Karpas-422 (cell line): ENCODE measurements at regions not wholly inside any gene's neighbourhood (a gene's known extent, or its start where the extent isn't known, plus 50 kb on each side); places are given as distances from the start of the nearest gene placed in this dataset.

Experiments used
- DNase-seq: peaks from one replicate; pipeline ENCODE4 v3.0.0-alpha.2; 2015
- H2AFZ ChIP-seq: fragments of 200-600 bp; sonication (generic); 2 replicates; pipeline ENCODE4 v1.6.1; 2014; ENCODE audit warnings: antibody characterized with exemption, low read length, mixed read lengths
- H3K27ac ChIP-seq: fragments of 200-600 bp; sonication (generic); 2 replicates; pipeline ENCODE4 v1.5.1; 2014; ENCODE audit warnings: mild to moderate bottlenecking, low read length, moderate library complexity
- H3K27me3 ChIP-seq: fragments of 200-600 bp; sonication (generic); 2 replicates; pipeline ENCODE4 v1.6.1; 2014; ENCODE audit warnings: low read length, mixed read lengths
- H3K36me3 ChIP-seq: fragments of 200-600 bp; sonication (generic); 2 replicates; pipeline ENCODE4 v1.6.1; 2014; ENCODE audit warnings: low read length, mixed read lengths; ENCODE audit not compliant: insufficient read depth
- H3K4me1 ChIP-seq: fragments of 200-600 bp; sonication (generic); 2 replicates; pipeline ENCODE4 v1.6.1; 2014; ENCODE audit warnings: mild to moderate bottlenecking, low read length, mixed read lengths
- H3K4me2 ChIP-seq: fragments of 200-600 bp; sonication (generic); 2 replicates; pipeline ENCODE4 v1.6.1; 2014; ENCODE audit warnings: low read length, low read depth, mild to moderate bottlenecking; ENCODE audit not compliant: poor library complexity, severe bottlenecking
- H3K4me3 ChIP-seq: fragments of 200-600 bp; sonication (generic); 2 replicates; pipeline ENCODE4 v1.5.1; 2014; ENCODE audit warnings: mild to moderate bottlenecking, antibody characterized with exemption, low read length, mixed read lengths
- H3K79me2 ChIP-seq: fragments of 200-600 bp; sonication (generic); 2 replicates; pipeline ENCODE4 v1.6.1; 2014; ENCODE audit warnings: mild to moderate bottlenecking, low read length, mixed read lengths
- H3K9ac ChIP-seq: fragments of 200-600 bp; sonication (generic); 2 replicates; pipeline ENCODE4 v1.6.0; 2014; ENCODE audit warnings: low read length
- H3K9me2 ChIP-seq: fragments of 200-600 bp; sonication (generic), shearing (Covaris generic); replicated peaks from 2 replicates; pipeline ENCODE4 v1.6.0; 2014; ENCODE audit warnings: mild to moderate bottlenecking, low read length, moderate library complexity; ENCODE audit not compliant: insufficient read depth
- H3K9me3 ChIP-seq: fragments of 300-700, 200-600 bp; sonication (generic); 2 replicates; pipeline ENCODE4 v1.6.1; 2014; ENCODE audit warnings: low read length, mixed read lengths
- H4K20me1 ChIP-seq: fragments of 200-600 bp; sonication (generic); 2 replicates; pipeline ENCODE4 v1.6.1; 2014; ENCODE audit warnings: mild to moderate bottlenecking, antibody characterized with exemption, low read length, low read depth; ENCODE audit not compliant: insufficient read depth

GRCh38 chr10:90269699-90270098 lies 568.3 kb downstream of the KIF20B start:
- no peak for DNase-seq
- H4K20me1 ChIP-seq = no peaks in the 10 kb centered on the region
- H3K4me2 ChIP-seq = no peak overlapping the region
- H3K9me2 ChIP-seq = no peaks in the 10 kb centered on the region
- H3K79me2 ChIP-seq = no peaks in the 10 kb centered on the region
- no peaks in the 10 kb centered on the region for H3K4me1 ChIP-seq
- no peaks in the 10 kb centered on the region for H3K9me3 ChIP-seq
- H3K9ac ChIP-seq = no peak overlapping the region
- H2AFZ ChIP-seq = no peak overlapping the region
- no peak overlapping the region for H3K27ac ChIP-seq
- no peak overlapping the region for H3K4me3 ChIP-seq
- H3K36me3 ChIP-seq = no peaks in the 10 kb centered on the region
- no peaks in the 10 kb centered on the region for H3K27me3 ChIP-seq

- Histone ChIP-seq H3K27me3 (no peaks in the 10 kb centered on the region), H3K4me2 (no peak overlapping the region), H3K27ac (no peak overlapping the region), H3K9me2 (no peaks in the 10 kb centered on the region), H3K36me3 (no peaks in the 10 kb centered on the region), H2AFZ (no peak overlapping the region), H3K4me3 (no peak overlapping the region), H3K9ac (no peak overlapping the region), H4K20me1 (no peaks in the 10 kb centered on the region), H3K79me2 (no peaks in the 10 kb centered on the region), H3K9me3 (no peaks in the 10 kb centered on the region), H3K4me1 (no peaks in the 10 kb centered on the region)
- no peak for DNase-seq
Measured at GRCh38 chr10:90274721-90275468, 573.5 kb downstream of the KIF20B start.

- DNase-seq = no peak
- Histone ChIP-seq H3K79me2 (no peaks in the 10 kb centered on the region), H4K20me1 (no peaks in the 10 kb centered on the region)
Measured at GRCh38 chr10:90276894-90277475, 575.6 kb downstream of the KIF20B start.

GRCh38 chr10:90286406-90286805 lies 571.4 kb downstream of the HTR7 start:
- Histone ChIP-seq H3K36me3 (no peaks in the 10 kb centered on the region), H3K4me2 (no peak overlapping the region), H3K27me3 (no peaks in the 10 kb centered on the region), H3K9me3 (no peaks in the 10 kb centered on the region), H2AFZ (no peak overlapping the region), H3K9me2 (no peaks in the 10 kb centered on the region), H3K79me2 (no peaks in the 10 kb centered on the region), H4K20me1 (no peaks in the 10 kb centered on the region), H3K9ac (no peak overlapping the region), H3K27ac (no peak overlapping the region), H3K4me3 (no peak overlapping the region), H3K4me1 (no peaks in the 10 kb centered on the region)
- DNase-seq = no peak

More at GRCh38 chr10:90276894-90277475, 575.6 kb downstream of the KIF20B start:
- Histone ChIP-seq H3K9me2 (no peaks in the 10 kb centered on the region), H3K4me3 (no peak overlapping the region), H3K36me3 (no peaks in the 10 kb centered on the region), H3K27me3 (no peaks in the 10 kb centered on the region), H3K9ac (no peak overlapping the region), H3K4me1 (no peaks in the 10 kb centered on the region), H3K27ac (no peak overlapping the region), H3K9me3 (no peaks in the 10 kb centered on the region), H2AFZ (no peak overlapping the region), H3K4me2 (no peak overlapping the region)

- no peak for DNase-seq
- no peak overlapping the region for H3K4me2 ChIP-seq
- H3K79me2 ChIP-seq = no peaks in the 10 kb centered on the region
- H3K4me1 ChIP-seq = no peaks in the 10 kb centered on the region
- no peaks in the 10 kb centered on the region for H3K9me3 ChIP-seq
- no peak overlapping the region for H3K4me3 ChIP-seq
- no peaks in the 10 kb centered on the region for H3K27me3 ChIP-seq
- no peaks in the 10 kb centered on the region for H3K9me2 ChIP-seq
- H4K20me1 ChIP-seq = no peaks in the 10 kb centered on the region
- H3K36me3 ChIP-seq = no peaks in the 10 kb centered on the region
- no peak overlapping the region for H2AFZ ChIP-seq
- no peak overlapping the region for H3K27ac ChIP-seq
- no peak overlapping the region for H3K9ac ChIP-seq
Measured at GRCh38 chr10:90286941-90287340, 570.9 kb downstream of the HTR7 start.

GRCh38 chr10:90288391-90288933 lies 569.4 kb downstream of the HTR7 start:
- Histone ChIP-seq H3K79me2 (no peaks in the 10 kb centered on the region), H3K36me3 (no peaks in the 10 kb centered on the region), H3K4me2 (no peak overlapping the region), H3K4me1 (no peaks in the 10 kb centered on the region), H3K27ac (no peak overlapping the region), H2AFZ (no peak overlapping the region), H4K20me1 (no peaks in the 10 kb centered on the region), H3K9me3 (no peaks in the 10 kb centered on the region), H3K9me2 (no peaks in the 10 kb centered on the region), H3K27me3 (no peaks in the 10 kb centered on the region), H3K9ac (no peak overlapping the region), H3K4me3 (no peak overlapping the region)
- DNase-seq = no peak

GRCh38 chr10:90289037-90289436 lies 568.8 kb downstream of the HTR7 start:
- Histone ChIP-seq H3K9ac (no peak overlapping the region), H2AFZ (no peak overlapping the region), H3K4me3 (no peak overlapping the region), H3K79me2 (no peaks in the 10 kb centered on the region), H3K9me2 (no peaks in the 10 kb centered on the region), H4K20me1 (no peaks in the 10 kb centered on the region), H3K4me2 (no peak overlapping the region), H3K27me3 (no peaks in the 10 kb centered on the region), H3K4me1 (no peaks in the 10 kb centered on the region), H3K9me3 (no peaks in the 10 kb centered on the region), H3K36me3 (no peaks in the 10 kb centered on the region), H3K27ac (no peak overlapping the region)
- no peak for DNase-seq

GRCh38 chr10:90293616-90294015 lies 564.2 kb downstream of the HTR7 start:
- no peaks in the 10 kb centered on the region for H3K9me3 ChIP-seq
- no peaks in the 10 kb centered on the region for H3K27me3 ChIP-seq
- H3K4me3 ChIP-seq = no peak overlapping the region
- no peak overlapping the region for H2AFZ ChIP-seq
- H3K9me2 ChIP-seq = no peaks in the 10 kb centered on the region
- no peaks in the 10 kb centered on the region for H3K36me3 ChIP-seq
- H3K4me2 ChIP-seq = no peak overlapping the region
- no peaks in the 10 kb centered on the region for H4K20me1 ChIP-seq
- H3K9ac ChIP-seq = no peak overlapping the region
- DNase-seq = no peak
- H3K27ac ChIP-seq = no peak overlapping the region
- H3K4me1 ChIP-seq = no peaks in the 10 kb centered on the region
- H3K79me2 ChIP-seq = no peaks in the 10 kb centered on the region
